Endothelial cell of umbilical vein (primary cell): ENCODE measurements at regions not wholly inside any gene's neighbourhood (a gene's known extent, or its start where the extent isn't known, plus 50 kb on each side); places are given as distances from the start of the nearest gene placed in this dataset.
A peak's percentile ranks its signal among the peaks of the same experiment; 100 is the strongest.

Experiments used
- BruUV-seq: library from RNA; stranded (reverse); fragments of 400-500 nt; replicated peaks from 2 replicates; lab custom pipeline; 2021; lab: Mats Ljungman, UMichigan
- CTCF ChIA-PET: fragments of 300-600, 350-600 bp; sonication (Branson Sonifier 250); formaldehyde crosslinking; loops from one replicate; lab custom pipeline; 2021; ENCODE audit warnings: antibody characterized with exemption, inconsistent platforms; lab: Charles Lee
- POLR2A ChIA-PET: fragments of 300-600, 350-600 bp; sonication (Branson Sonifier 250); formaldehyde crosslinking; loops from one replicate; lab custom pipeline; 2021; ENCODE audit warnings: antibody characterized with exemption, inconsistent platforms; lab: Charles Lee
- DNase-seq: peaks from one replicate; pipeline ENCODE4 v3.0.0-alpha.2; 2011; ENCODE audit warnings: low read depth, low spot score
- FAIRE-seq: peaks from 2 replicates; lab custom pipeline; 2011; peaks lifted over from hg19 to GRCh38; lab: Jason Lieb, UNC
- H2AFZ ChIP-seq: 2 replicates; pipeline ENCODE4 v1.6.0; 2012; ENCODE audit warnings: low read depth, low read length, control low read depth, inconsistent platforms
- H3K27ac ChIP-seq: 2 replicates; pipeline ENCODE4 v1.5.1; 2011; ENCODE audit warnings: low read depth, mild to moderate bottlenecking, control low read depth, low read length, moderate library complexity; ENCODE audit not compliant: insufficient read depth
- H3K27me3 ChIP-seq, 2 experiments: 2 replicates each; pipeline versions ENCODE4 v1.6.0 to v1.6.1; 2011; ENCODE audit warnings: low read length in 2 of 2, mixed read lengths in 1 of 2; ENCODE audit not compliant: control insufficient read depth in 2 of 2, insufficient read depth in 2 of 2
- H3K36me3 ChIP-seq, 2 experiments: 2 replicates in 1 of 2; 3 replicates in 1 of 2; pipeline ENCODE4 v1.5.1; 2011; ENCODE audit warnings: low read length in 2 of 2, mild to moderate bottlenecking in 1 of 2, moderate library complexity in 1 of 2; ENCODE audit not compliant: control insufficient read depth in 2 of 2, insufficient read depth in 2 of 2; ENCODE audit errors: extremely low read depth in 1 of 2
- H3K4me1 ChIP-seq: 3 replicates; pipeline ENCODE4 v1.5.1; 2011; ENCODE audit warnings: mild to moderate bottlenecking, low read length; ENCODE audit not compliant: control insufficient read depth, insufficient read depth; ENCODE audit errors: extremely low read depth
- H3K4me2 ChIP-seq: 2 replicates; pipeline ENCODE4 v1.6.1; 2011; ENCODE audit warnings: low read length, control low read depth, mixed read lengths; ENCODE audit not compliant: insufficient read depth
- H3K4me3 ChIP-seq, 3 experiments: fragments of 200-600 bp in 1 of 3; sonication (generic), shearing (Covaris generic) in 1 of 3; replicated peaks in 1 of 3; 2 replicates each; pipeline ENCODE4 v1.5.1; 2011 to 2016; ENCODE audit warnings: control low read depth in 3 of 3, low read length in 3 of 3, mild to moderate bottlenecking in 2 of 3, inconsistent platforms in 1 of 3, low read depth in 1 of 3, moderate library complexity in 1 of 3; ENCODE audit not compliant: insufficient read depth in 1 of 3
- H3K79me2 ChIP-seq: 2 replicates; pipeline ENCODE4 v1.6.0; 2012; ENCODE audit warnings: low read length, inconsistent platforms; ENCODE audit not compliant: control insufficient read depth, insufficient read depth
- H3K9ac ChIP-seq: replicated peaks from 2 replicates; pipeline ENCODE3; 2011; ENCODE audit warnings: low read length, control low read depth; ENCODE audit not compliant: insufficient read depth; ENCODE audit errors: extremely low read depth
- H3K9me1 ChIP-seq: replicated peaks from 3 replicates; pipeline ENCODE4 v1.6.0; 2011; ENCODE audit warnings: mild to moderate bottlenecking, low read length; ENCODE audit not compliant: control insufficient read depth, insufficient read depth; ENCODE audit errors: extremely low read depth
- H3K9me3 ChIP-seq: replicated peaks from 2 replicates; pipeline ENCODE4 v1.5.1; 2012; ENCODE audit warnings: low read length, inconsistent platforms; ENCODE audit not compliant: control insufficient read depth, insufficient read depth
- H4K20me1 ChIP-seq: replicated peaks from 2 replicates; pipeline ENCODE3; 2011; ENCODE audit warnings: mild to moderate bottlenecking, low read length; ENCODE audit not compliant: control insufficient read depth, insufficient read depth; ENCODE audit errors: extremely low read depth
- CTCF ChIP-seq, 2 donors: IDR thresholded peaks; 1 replicate in 1 of 2; 2 replicates in 1 of 2; pipeline ENCODE4 v1.5.1; 2011; ENCODE audit warnings: low read length in 2 of 2, mild to moderate bottlenecking in 2 of 2, moderate library complexity in 2 of 2, control low read depth in 1 of 2, inconsistent platforms in 1 of 2, low read depth in 1 of 2; ENCODE audit not compliant: insufficient read depth in 1 of 2; ENCODE audit errors: extremely low read depth in 1 of 2
- EZH2 ChIP-seq: IDR thresholded peaks from 2 replicates; pipeline ENCODE4 v1.6.1; 2012; ENCODE audit warnings: borderline replicate concordance, low read depth, mild to moderate bottlenecking, moderate library complexity, low read length, inconsistent platforms; ENCODE audit not compliant: severe bottlenecking
- FOS ChIP-seq: IDR thresholded peaks from 2 replicates; pipeline ENCODE4 v1.6.1; 2011; ENCODE audit warnings: mild to moderate bottlenecking, low read length, moderate library complexity, borderline replicate concordance; ENCODE audit not compliant: insufficient read depth
- GATA2 ChIP-seq: IDR thresholded peaks from 2 replicates; pipeline ENCODE4 v1.7.0; 2011; ENCODE audit warnings: low read depth, mild to moderate bottlenecking, moderate library complexity, mixed read lengths, low read length; ENCODE audit not compliant: insufficient read length, insufficient read depth
- JUN ChIP-seq: IDR thresholded peaks from 2 replicates; pipeline ENCODE4 v1.6.1; 2011; ENCODE audit warnings: borderline replicate concordance, low read depth; ENCODE audit not compliant: insufficient read length, insufficient read depth
- MAX ChIP-seq: IDR thresholded peaks from 2 replicates; pipeline ENCODE4 v1.6.1; 2011; ENCODE audit not compliant: insufficient read depth, insufficient read length
- MYC ChIP-seq: IDR thresholded peaks from one replicate; pipeline ENCODE4 v1.6.1; 2011; ENCODE audit warnings: mild to moderate bottlenecking, low read depth, low read length
- POLR2A ChIP-seq: IDR thresholded peaks from 2 replicates; pipeline ENCODE4 v1.6.1; 2012; ENCODE audit warnings: low read depth, mild to moderate bottlenecking, control low read depth, low read length
- POLR2AphosphoS5 ChIP-seq: IDR thresholded peaks from 2 replicates; pipeline ENCODE4 v1.6.1; 2012; ENCODE audit warnings: low read depth, mild to moderate bottlenecking, control low read depth, low read length, moderate library complexity; ENCODE audit not compliant: insufficient read depth
- dilution Hi-C: fragments of 300-500 bp; cut with MboI; formaldehyde crosslinking; loops from one replicate; pipeline ENCODE4 v1.15.0; 2019; ENCODE audit warnings: low sequenced_read_pairs; ENCODE audit not compliant: extremely low pct_ligation_motif_present
- intact Hi-C: fragments of 100-400 bp; cut with micrococcal nuclease; formaldehyde crosslinking; loops from one replicate; pipeline ENCODE4 v1.10.0; 2022

- Histone ChIP-seq H3K4me1 (no peaks in the 10 kb centered on the region), H3K9me1 (no peaks in the 10 kb centered on the region), H3K4me2 (no peak overlapping the region), H3K27me3 (no peaks in the 10 kb centered on the region), H3K36me3 (no peaks in the 10 kb centered on the region), H3K9ac (no peak overlapping the region), H2AFZ (no peak overlapping the region), H4K20me1 (no peaks in the 10 kb centered on the region), H3K79me2 (no peaks in the 10 kb centered on the region), H3K4me3 (no peak overlapping the region), H3K9me3 (no peaks in the 10 kb centered on the region), H3K27ac (no peak overlapping the region)
- BruUV-seq = no TSS peak
- TF ChIP-seq POLR2AphosphoS5 (no peak), GATA2 (peak; percentile 57), POLR2A (no peak)
- ChIA-PET CTCF (interaction anchor here (0.8 to 1.4 kb wide), 4 partner anchors 100 to 243 kb away, joined by 3 to 7 read pairs (median 4); no protein-coding TSS in a partner anchor), POLR2A (no interaction called here)
- intact Hi-C loops = no loop called here
- FAIRE-seq (no peak), DNase-seq (no peak)
- dilution Hi-C loops = no loop called here
Measured at GRCh38 chr3:181458857-181459256, 252.9 kb upstream of the SOX2 start.

- Histone ChIP-seq H3K36me3 (no peaks in the 10 kb centered on the region), H3K79me2 (no peaks in the 10 kb centered on the region), H2AFZ (no peak overlapping the region), H3K27me3 (no peaks in the 10 kb centered on the region), H3K9me1 (no peaks in the 10 kb centered on the region), H3K4me1 (no peaks in the 10 kb centered on the region), H3K27ac (no peak overlapping the region), H3K9ac (no peak overlapping the region), H3K4me2 (no peak overlapping the region), H4K20me1 (no peaks in the 10 kb centered on the region), H3K9me3 (no peaks in the 10 kb centered on the region), H3K4me3 (no peak overlapping the region)
- ChIA-PET POLR2A (no interaction called here), CTCF (interaction anchor here (1.2 kb wide), 1 partner anchor 244 kb away, joined by 4 read pairs; no protein-coding TSS in a partner anchor)
- dilution Hi-C loops (no loop called here), intact Hi-C loops (no loop called here)
- TF ChIP-seq MYC (no peak), POLR2AphosphoS5 (no peak), FOS (no peak), EZH2 (no peak), GATA2 (no peak), CTCF (IDR thresholded peaks at IDR 0.05; ENCODE audit: extremely low read depth in 1 of 2, insufficient read depth in 1 of 2, low read depth in 1 of 2, low read length in 2 of 2) (no peak), JUN (no peak), POLR2A (no peak), MAX (no peak)
- no TSS peak for BruUV-seq
- FAIRE-seq (no peak), DNase-seq (no peak)
Measured at GRCh38 chr3:181457756-181458155, 254.0 kb upstream of the SOX2 start.
